Stimulated activated CD4-positive, alpha-beta T cell treated with anti-CD3 and anti-CD28 coated beads, Interleukin-1b, Interleukin-23, amount 100 ng/mL, for 1 hour (primary cell): ENCODE measurements at regions not wholly inside any gene's neighbourhood (a gene's known extent, or its start where the extent isn't known, plus 50 kb on each side); places are given as distances from the start of the nearest gene placed in this dataset.
"Not testable (repeated sequence)": the region's sequence is repeated elsewhere in the genome, so short reads cannot be mapped to it uniquely, and the experiment has no call there.

Source experiments
- DNase-seq, 2 donors: peaks; one replicate each; pipeline ENCODE4 v3.0.0-alpha.2; 2020; ENCODE audit warnings: low read depth in 2 of 2

GRCh38 chr17:68141050-68141449 is 105.5 kb downstream of the KPNA2 start:
- no peak for DNase-seq

DNA sequence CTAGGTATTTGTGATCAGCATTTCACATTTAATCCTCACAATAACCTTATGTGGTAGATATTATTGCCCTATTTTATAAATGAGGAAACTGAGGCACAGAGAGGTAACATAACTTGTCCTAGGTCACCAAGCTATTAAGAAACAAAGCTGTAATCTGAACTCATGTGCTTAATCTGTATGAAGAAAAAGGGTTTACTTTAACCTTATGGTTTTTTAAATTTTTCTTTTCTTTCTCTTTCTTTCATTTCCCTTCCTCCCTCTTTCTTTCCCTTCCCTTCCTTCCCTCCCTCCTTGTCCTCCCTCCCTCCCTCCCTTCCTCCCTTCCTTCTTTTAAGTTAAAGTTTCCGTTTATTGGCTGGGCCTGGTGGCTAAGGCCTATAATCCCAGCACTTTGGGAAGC is 105.2 kb upstream of the AMZ2 start:
- DNase-seq, result no peak

DNA sequence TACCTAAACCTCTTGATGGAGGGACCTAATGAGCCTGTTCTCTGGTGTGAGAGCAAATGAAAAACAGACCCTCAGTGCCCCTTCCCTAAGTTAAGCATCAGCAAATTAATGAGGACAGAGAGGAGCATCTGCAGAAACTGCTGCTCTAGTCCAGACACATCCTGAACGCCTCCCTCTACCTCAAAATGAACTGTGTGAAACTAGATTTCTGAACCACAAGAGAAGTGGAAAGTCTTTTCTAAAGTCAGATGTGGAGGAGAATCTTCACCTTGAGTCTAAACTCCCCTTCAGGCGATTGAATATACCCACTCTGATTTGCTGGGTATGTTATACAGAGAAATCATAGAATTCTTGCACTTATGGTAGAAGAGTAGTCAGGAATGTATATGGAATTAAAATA is 104.4 kb upstream of the AMZ2 start:
- DNase-seq, result no peak

DNA sequence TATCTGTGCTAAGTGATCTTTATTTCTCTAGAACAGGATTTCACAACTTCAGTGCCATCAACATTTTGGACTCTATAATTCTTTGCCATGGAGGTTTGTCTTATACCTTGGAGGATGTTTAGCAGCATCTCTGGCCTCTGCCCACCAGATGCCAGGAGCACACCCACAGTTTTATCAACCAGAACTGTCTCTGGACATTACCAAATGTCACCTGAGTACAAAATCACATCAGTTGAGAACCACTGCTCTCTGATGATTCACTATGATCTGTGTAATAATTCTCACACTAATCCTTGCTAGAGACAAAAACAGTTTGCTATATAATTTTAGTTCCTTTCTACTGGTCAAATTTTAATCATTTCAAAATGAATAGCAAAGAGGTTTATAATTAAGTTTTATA is 102.8 kb upstream of the AMZ2 start:
- DNase-seq, result no peak

DNA sequence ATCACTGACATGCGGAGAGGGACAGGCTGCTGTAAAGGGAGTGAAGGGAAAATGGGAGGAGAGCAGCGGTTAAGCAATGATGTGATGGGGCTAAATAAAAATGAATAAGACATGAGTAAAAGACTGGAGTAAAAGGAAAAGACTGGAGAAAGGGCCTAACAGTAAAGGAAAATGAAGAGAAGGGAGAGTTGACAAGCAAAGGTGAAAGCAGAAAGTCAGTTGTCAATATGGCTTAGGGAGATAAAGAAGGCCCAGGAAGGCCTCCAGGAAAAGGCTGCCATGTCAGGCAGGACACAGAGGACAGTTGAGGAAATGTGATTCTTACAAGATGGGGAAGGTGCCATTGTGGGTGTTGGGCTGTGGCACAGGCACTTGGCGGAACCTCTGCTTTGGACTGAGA is 98.9 kb upstream of the AMZ2 start:
- DNase-seq, result no peak

DNA sequence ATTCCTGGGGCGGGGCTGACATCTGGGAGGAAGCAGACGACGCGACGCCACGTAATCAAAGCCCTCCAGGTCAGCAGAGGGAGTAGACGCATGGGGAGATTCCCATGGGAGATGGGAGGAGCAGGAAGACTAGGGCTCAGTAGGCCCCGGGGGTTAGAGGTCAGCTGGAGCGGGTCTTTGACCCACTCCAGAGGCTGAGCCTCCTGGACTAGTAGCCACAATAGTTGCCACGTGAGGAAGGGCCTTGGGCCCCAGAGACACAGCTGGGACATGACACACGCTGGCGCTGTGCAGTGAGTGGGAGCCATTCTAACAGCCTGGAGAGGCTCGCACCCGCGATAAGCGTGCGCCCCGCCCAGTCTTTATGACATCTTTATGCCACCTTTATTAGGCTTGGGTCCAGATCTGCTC is 95.7 kb upstream of the AMZ2 start:
- no peak for DNase-seq

GRCh38 chr17:68155692-68156091 is 92.2 kb upstream of the AMZ2 start:
- DNase-seq, result no peak

DNA sequence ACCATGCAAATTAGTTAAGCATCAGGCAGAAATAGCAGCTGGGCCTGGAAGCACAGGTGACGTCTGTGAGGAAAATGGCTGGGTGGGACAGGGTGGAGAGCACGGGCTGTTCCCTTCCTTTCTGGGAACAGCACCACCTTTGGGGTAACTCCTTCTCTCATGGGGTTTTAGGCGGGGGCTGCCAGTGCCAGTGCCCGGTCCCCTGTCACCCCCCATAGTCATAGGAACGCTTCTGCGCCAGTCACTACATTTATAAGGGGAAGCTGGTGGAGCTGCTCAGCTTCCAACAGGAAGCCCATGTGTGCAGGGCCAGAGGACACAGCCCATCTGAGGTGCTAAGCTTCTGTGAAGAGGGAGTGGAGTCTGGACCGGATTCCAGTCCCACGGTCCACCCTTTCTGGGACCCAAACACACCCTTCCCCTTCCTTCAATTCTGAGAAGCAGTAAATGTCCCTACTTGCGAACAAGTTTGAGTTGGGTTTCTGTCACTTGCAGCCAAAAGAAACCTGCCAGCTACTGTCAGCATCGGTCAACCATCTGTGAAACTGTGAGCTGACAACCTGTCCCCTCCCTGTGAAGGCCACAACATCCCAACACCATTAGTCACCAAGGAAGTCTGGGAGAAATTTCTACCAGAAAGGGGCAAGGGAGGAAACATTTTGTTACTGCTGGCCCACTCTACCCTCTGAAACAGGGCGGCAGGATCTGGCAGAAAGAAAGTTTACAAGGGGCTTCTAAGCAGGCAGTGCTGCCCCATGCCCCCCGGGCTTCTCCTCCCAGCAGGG is 86.0 kb upstream of the AMZ2 start:
- DNase-seq, result no peak

- DNase-seq, result not testable (repeated sequence)
These were observed 79.3 kb upstream of the AMZ2 start for GRCh38 chr17:68168273-68169164.

- DNase-seq, result not testable (repeated sequence)
These were observed 78.5 kb upstream of the AMZ2 start for GRCh38 chr17:68169165-68169821.

GRCh38 chr17:68169840-68170239 is 78.0 kb upstream of the AMZ2 start:
- no peak for DNase-seq

DNA sequence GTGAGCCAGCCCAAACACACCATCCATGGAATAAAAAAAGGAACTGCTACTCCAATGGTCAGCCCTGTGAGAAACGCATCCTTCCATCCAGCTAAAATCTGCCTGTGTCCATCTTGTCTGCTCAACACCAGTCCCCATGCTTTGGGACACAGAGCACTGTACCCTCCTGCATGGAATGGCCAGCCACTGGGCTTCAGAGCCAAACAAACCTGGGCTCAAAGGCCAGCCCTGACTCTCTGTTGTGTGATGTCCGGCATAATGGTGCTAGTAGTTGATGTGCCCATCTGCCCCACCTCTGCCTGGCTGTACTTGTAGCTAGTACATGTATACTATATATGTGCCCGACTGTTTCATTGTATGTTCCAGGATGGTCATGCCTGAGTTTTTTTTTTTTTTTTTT is 77.6 kb upstream of the AMZ2 start:
- no peak for DNase-seq

- peak; percentile 50 to 58 for DNase-seq
These were observed 75.3 kb upstream of the AMZ2 start for GRCh38 chr17:68172461-68172954.

DNA sequence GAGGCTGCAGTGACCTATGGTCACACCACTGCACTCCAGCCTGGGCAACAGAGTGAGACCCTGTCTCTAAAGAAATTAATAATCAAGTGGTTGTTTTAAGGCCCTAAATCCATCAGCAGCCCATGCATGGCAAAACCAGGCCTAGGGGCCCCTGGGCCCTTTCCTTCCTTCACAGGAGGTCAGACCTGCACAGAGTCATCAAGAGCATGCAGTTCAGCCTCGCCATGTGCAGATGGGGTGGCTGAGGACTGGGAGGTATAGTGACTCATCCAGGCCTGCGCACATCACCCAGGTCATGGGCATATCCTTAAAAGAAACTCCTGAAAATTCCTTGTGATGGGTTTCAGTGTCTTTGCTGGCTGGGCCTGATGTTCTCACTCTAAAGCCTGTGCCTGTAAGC is 72.4 kb upstream of the AMZ2 start:
- DNase-seq, result no peak

DNA sequence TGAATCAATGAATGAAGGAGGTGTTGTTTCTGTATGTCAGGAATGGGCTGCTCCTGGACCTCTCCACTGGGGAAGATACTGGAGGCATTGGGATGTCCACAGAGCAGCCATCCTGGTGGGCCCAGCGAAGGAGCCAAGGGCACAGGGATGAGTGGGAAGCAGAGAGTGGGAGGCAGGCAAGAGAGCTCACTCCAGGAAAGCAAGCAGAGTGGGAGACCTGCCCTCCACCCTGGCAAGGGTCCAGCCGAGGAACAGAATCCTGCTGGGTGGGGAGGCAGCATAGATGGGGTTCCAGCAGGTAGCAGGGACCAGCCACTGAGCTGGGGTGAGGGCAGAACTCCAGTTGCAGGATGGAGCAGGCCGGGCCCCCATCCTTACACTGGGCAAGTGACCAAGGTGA is 71.9 kb upstream of the AMZ2 start:
- no peak for DNase-seq

GRCh38 chr17:68176718-68177117 is 71.1 kb upstream of the AMZ2 start:
- DNase-seq, result no peak

DNA sequence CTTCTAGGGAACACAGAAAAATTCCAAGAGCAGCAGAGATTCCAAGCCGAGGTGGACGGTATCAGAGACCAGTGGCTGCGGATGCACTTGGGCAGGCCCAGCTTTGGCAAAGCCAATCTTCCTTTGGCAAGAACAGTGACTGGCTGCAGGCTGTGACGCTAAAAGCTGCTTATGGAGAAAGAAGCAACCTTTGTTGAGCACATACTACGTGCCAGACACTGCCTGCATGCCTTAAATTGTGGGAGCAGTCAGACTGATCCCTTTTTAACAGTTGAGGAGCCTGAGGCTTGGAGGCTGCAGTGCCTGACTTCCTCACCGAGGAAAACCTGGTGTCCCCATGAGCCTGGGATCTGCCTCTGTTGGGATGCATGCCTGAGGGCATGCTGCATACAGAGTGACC is 69.0 kb upstream of the AMZ2 start:
- DNase-seq, result no peak

DNA sequence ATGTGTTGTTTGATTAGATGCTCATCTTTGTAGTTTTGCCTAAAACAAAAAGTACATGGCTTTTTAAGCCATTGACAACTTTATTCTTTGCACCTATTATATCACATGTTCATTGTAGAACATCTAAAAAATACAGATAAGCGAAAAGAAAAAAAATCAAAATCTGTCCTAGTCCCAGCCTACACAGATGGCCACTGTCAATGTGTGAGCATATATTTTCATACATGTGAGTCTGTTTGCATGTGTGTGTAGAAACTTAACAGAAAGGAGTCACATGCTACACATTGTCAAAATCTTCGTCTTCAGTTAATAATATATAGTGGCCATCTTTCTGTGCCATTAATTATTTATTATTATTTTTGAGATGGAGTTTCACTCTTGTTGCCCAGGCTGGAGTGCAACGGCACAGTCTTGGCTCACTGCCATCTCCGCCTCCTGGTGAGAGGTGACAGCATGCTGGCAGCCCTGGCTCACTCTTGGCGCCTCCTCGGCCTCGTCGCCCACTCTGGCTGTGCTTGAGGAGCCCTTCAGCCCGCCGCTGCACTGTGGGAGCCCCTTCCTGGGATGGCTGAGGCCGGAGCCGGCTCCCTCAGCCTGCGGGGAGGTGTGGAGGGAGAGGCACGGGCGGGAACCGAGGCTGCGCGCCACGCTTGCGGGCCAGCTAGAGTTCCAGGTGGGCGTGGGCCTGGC is 68.5 kb upstream of the AMZ2 start:
- no peak for DNase-seq

DNA sequence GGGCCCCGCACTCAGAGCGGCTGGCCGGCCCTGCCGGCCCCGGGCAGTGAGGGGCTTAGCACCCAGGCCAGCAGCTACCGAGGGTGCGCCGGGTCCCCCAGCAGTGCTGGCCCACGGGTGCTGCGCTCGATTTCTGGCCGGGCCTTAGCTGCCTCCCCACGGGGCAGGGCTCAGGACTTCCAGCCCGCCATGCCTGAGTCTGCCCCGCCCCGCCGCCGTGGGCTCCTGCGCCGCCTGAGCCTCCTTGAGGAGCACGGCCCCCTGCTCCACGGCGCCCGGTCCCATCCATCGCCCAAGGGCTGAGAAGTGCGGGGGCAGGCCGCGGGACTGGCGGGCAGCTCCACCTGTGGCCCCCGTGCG is 67.9 kb upstream of the AMZ2 start:
- no peak for DNase-seq

DNA sequence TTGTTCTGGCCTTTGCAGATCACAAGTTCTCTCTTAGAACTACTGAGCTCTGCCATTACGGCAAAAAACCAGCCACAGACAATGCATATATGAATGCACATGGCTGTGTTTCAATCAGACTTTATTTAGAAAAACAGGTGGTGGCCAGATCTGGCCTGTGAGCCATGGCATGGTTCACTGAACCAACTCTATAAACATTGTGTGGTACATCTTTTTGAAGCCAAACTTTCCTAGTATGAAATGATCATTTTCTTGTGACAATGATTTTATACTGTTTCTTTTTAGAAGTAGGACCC is 65.9 kb upstream of the AMZ2 start:
- DNase-seq, result no peak

- DNase-seq, result no peak
These were observed 64.8 kb upstream of the AMZ2 start for GRCh38 chr17:68182940-68183551.

GRCh38 chr17:68184141-68184571 is 63.7 kb upstream of the AMZ2 start:
- DNase-seq, result no peak
